ENCODE measurements at regions not wholly inside any gene's neighbourhood (a gene's known extent, or its start where the extent isn't known, plus 50 kb on each side); places are given as distances from the start of the nearest gene placed in this dataset.

DNA sequence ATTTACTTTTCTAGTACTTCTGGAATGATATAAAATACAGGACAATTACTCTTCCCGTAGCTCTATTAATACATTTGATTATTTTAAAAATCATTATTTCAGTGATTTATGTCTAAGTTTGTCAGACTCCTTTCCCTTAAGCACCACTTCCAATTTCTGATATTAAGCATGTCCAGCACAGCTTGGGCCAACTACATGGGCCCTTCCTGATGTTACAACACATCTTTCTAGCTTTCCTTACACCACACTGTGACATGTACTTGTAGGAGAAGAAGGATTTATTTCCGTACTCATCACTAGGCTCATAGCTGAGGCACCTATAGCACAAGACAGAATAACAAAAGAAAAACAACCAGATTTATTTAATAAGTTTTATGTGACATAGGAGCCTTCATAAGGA lies 134.8 kb upstream of the HNRNPA3 start:
- Histone ChIP-seq H3K4me3 (no peak overlapping the region), H3K4me1 (no peaks in the 10 kb centered on the region), H3K36me3 (no peaks in the 10 kb centered on the region), H3K27ac (peak overlapping the region in 1 of 4 donors; percentile 68), H3K27me3 (no peaks in the 10 kb centered on the region), H3K9me3 (no peaks in the 10 kb centered on the region)
- no peak for TF ChIP-seq POLR2A (IDR thresholded peaks at IDR 0.05)
- TF ChIP-seq, protein P1, sequence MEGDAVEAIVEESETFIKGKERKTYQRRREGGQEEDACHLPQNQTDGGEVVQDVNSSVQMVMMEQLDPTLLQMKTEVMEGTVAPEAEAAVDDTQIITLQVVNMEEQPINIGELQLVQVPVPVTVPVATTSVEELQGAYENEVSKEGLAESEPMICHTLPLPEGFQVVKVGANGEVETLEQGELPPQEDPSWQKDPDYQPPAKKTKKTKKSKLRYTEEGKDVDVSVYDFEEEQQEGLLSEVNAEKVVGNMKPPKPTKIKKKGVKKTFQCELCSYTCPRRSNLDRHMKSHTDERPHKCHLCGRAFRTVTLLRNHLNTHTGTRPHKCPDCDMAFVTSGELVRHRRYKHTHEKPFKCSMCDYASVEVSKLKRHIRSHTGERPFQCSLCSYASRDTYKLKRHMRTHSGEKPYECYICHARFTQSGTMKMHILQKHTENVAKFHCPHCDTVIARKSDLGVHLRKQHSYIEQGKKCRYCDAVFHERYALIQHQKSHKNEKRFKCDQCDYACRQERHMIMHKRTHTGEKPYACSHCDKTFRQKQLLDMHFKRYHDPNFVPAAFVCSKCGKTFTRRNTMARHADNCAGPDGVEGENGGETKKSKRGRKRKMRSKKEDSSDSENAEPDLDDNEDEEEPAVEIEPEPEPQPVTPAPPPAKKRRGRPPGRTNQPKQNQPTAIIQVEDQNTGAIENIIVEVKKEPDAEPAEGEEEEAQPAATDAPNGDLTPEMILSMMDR (IDR thresholded peaks at IDR 0.05), result no peak
- no peak for DNase-seq

DNA sequence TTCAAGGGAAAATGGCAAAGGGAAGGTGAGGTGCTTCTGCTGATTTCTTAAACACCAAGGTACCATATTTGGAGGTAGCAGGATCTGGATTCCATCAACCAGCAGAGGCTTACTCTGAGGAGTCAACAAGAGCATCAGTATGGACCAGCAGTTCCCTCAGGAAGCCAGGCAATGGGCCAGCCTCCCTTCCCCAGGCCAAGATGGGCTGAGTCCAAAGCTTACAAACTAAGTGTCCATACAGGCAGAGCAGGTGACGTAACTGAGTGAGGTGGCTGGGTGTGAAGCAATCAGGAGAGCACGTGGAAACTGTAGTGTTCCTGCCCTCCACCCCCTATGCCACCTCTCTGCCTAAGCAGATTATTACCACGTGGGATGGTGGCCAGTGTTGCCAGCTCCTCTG lies 134.2 kb upstream of the HNRNPA3 start:
- Histone ChIP-seq H3K27ac (peak overlapping the region in 1 of 4 donors; percentile 68), H3K36me3 (no peaks in the 10 kb centered on the region), H3K27me3 (no peaks in the 10 kb centered on the region), H3K4me3 (no peak overlapping the region), H3K4me1 (no peaks in the 10 kb centered on the region), H3K9me3 (no peaks in the 10 kb centered on the region)
- peak in 1 of 3 donors; percentile 49 for DNase-seq
- no peak for TF ChIP-seq POLR2A (IDR thresholded peaks at IDR 0.05)
- TF ChIP-seq, protein P1 (IDR thresholded peaks at IDR 0.05), result no peak

DNA sequence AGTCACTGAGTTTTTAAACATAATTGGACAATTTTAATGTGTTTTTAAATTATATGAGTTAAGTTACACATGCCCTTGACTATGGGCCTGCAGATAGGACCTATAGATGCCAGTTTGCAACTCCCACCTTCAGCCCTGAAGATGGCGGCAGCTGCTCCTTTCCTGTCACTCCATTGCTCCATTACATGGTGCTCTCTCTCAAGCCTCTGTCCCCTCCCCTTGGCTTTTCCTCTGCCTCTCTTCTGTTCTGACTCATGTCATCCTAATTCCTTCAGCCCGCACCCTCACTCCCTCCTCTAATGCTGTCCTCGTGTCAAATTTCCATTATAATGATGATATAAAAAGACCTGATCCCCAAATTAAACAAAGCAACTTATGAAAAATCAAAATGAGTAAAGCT lies 133.7 kb upstream of the HNRNPA3 start:
- peak overlapping the region in 1 of 4 donors; percentile 13 for H3K27ac ChIP-seq
- no peaks in the 10 kb centered on the region for H3K27me3 ChIP-seq
- no peak overlapping the region for H3K4me3 ChIP-seq
- DNase-seq, result no peak
- no peaks in the 10 kb centered on the region for H3K9me3 ChIP-seq
- TF ChIP-seq, protein P1 (IDR thresholded peaks at IDR 0.05), result no peak
- no peak for TF ChIP-seq POLR2A (IDR thresholded peaks at IDR 0.05)
- H3K4me1 ChIP-seq, result no peaks in the 10 kb centered on the region
- H3K36me3 ChIP-seq, result no peaks in the 10 kb centered on the region

DNA sequence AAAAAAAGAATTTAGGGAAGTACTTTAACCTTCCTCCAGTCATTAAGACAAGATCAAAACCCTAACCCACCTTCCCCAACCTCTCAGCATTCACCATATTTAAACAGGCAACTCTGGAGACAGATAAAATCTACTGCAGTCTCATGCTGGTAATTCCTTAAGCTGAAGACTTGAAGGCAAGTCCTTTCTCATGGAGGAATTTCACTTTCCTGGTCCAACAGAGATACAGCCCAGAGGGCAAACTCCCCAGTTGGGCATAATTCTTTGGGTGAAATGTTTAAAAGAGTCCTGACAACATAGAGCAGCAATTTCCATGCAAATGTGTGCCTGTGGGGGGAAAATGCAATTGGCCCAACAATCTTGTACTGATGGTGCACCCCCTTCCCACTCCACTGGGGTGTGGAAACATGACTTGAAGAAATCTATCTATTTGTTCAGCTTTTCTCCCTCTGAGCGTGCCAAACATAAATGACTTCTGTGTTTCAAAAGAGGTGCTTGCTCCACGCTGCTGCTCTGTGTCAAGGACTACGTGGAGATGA lies 131.8 kb upstream of the HNRNPA3 start:
- H3K36me3 ChIP-seq, result no peaks in the 10 kb centered on the region
- no peaks in the 10 kb centered on the region for H3K4me1 ChIP-seq
- TF ChIP-seq, protein P1 (IDR thresholded peaks at IDR 0.05), result no peak
- TF ChIP-seq POLR2A (IDR thresholded peaks at IDR 0.05), result no peak
- H3K4me3 ChIP-seq, result no peak overlapping the region
- no peaks in the 10 kb centered on the region for H3K9me3 ChIP-seq
- H3K27me3 ChIP-seq, result no peaks in the 10 kb centered on the region
- H3K27ac ChIP-seq, result no peak overlapping the region
- no peak for DNase-seq

DNA sequence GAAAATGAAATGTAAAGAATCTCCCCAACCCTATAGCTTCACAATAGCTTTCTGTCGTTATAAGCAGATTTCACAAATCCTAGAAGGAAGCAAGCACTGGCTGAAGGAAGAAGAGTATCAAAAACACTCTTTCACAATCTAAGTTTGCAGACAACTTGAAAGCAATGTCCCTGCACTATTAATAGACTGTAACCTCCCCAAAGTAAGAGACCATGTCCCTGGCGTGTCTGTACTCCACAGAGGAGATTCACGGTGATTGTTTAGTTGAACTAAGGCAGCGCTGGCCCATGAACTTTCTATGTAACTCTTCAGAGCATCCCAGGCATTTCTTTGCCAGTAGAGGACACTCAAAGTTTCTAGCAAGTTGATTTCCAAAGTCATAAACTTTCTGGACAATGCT lies 128.0 kb upstream of the HNRNPA3 start:
- DNase-seq, result no peak
- H3K9me3 ChIP-seq, result no peaks in the 10 kb centered on the region
- no peak overlapping the region for H3K27ac ChIP-seq
- no peak overlapping the region for H3K4me3 ChIP-seq
- TF ChIP-seq POLR2A (IDR thresholded peaks at IDR 0.05), result no peak
- TF ChIP-seq, protein P1 (IDR thresholded peaks at IDR 0.05), result no peak
- H3K4me1 ChIP-seq, result no peaks in the 10 kb centered on the region
- no peaks in the 10 kb centered on the region for H3K27me3 ChIP-seq
- H3K36me3 ChIP-seq, result no peaks in the 10 kb centered on the region

DNA sequence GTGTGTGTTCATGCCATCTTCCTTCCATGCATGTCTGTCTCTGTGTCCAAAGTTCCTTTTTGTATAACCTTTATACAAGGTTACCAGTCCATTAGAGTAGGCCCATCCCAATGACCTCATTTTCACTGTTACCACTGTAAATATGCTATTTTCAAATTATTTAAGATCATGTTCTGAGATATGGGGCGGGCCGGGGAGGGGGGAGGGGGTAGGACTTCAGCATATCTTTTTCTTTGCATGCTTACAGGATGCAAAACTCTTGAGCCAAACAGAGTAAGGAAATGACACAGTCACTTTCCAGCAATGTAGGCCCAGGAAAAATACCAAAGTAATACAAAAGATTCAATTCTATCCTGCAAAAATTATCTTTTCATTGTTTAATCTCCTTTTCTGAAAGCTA lies 124.1 kb upstream of the HNRNPA3 start:
- TF ChIP-seq POLR2A (IDR thresholded peaks at IDR 0.05), result no peak
- TF ChIP-seq, protein P1 (IDR thresholded peaks at IDR 0.05), result no peak

More for the DNA sequence above, 124.1 kb upstream of the HNRNPA3 start:
- Histone ChIP-seq H3K9me3 (no peaks in the 10 kb centered on the region), H3K27ac (no peak overlapping the region), H3K4me1 (no peaks in the 10 kb centered on the region), H3K36me3 (no peaks in the 10 kb centered on the region), H3K4me3 (no peak overlapping the region), H3K27me3 (no peaks in the 10 kb centered on the region)
- DNase-seq, result no peak

Measured in Peyer's patch (tissue), 4 donors.